ENCODE measurements at regions not wholly inside any gene's neighbourhood (a gene's known extent, or its start where the extent isn't known, plus 50 kb on each side); places are given as distances from the start of the nearest gene placed in this dataset.
A peak's percentile ranks its signal among the peaks of the same experiment; 100 is the strongest.
"Not testable (repeated sequence)": the region's sequence is repeated elsewhere in the genome, so short reads cannot be mapped to it uniquely, and the experiment has no call there.

DNA sequence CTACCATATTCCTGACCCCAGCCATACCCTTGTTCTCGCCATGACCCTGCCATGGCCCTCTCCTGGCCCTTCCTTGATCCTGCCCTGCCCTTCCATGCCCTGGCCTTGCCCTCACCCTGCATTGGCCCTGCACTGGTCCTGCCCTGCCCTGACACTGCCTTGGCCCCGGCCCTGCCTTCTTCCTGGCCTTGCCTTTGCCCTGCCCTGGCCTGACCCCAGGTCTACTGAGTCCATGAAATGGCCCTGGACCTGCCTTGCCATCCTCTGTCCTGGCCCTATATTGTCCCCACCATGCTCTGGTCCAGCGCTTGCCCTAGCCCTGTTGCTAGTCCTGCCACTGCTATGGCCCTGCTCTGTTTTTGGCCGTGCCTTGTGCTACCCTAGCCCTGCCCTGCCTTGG, 536.1 kb downstream of the FOXD4L6 start:
- not testable (repeated sequence) for H3K4me3 Mint-ChIP-seq, H3K27me3 Mint-ChIP-seq, DNase-seq, H3K4me1 Mint-ChIP-seq, ATAC-seq, H3K27ac Mint-ChIP-seq
- H3K9me3 Mint-ChIP-seq: peaks cover 9 to 12% of the 10 kb centered on the region in 2 donors

GRCh38 chr9:40591915-40592314, 536.6 kb downstream of the FOXD4L6 start:
- not testable (repeated sequence) for H3K27me3 Mint-ChIP-seq, H3K4me1 Mint-ChIP-seq, H3K27ac Mint-ChIP-seq, DNase-seq, ATAC-seq, H3K4me3 Mint-ChIP-seq
- H3K9me3 Mint-ChIP-seq: peaks cover 9 to 11% of the 10 kb centered on the region in 2 donors

GRCh38 chr9:40587475-40588195, 540.8 kb downstream of the FOXD4L6 start:
- not testable (repeated sequence) for H3K4me3 Mint-ChIP-seq, ATAC-seq, H3K9me3 Mint-ChIP-seq, H3K4me1 Mint-ChIP-seq, H3K27me3 Mint-ChIP-seq, H3K27ac Mint-ChIP-seq, DNase-seq

DNA sequence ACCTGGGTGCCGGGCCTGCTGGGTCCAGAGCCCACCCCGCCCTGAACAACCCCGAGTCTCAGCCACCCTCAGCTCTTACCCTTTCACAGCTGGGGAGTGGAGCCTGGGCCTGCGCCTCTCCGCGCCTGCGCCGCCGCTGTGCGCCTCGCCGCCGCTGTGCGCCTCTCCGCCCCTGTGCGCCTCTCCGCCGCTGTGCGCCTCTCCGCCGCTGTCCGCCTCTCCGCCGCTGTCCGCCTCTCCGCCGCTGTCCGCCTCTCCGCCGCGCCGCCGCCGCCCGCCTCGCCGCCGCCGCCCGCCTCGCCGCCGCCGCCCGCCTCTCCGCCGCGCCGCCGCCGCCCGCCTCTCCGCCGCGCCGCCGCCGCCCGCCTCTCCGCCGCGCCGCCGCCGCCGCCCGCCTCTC, 544.4 kb downstream of the FOXD4L6 start:
- H3K27me3 Mint-ChIP-seq, H3K4me1 Mint-ChIP-seq, H3K27ac Mint-ChIP-seq, ATAC-seq, DNase-seq, H3K9me3 Mint-ChIP-seq: not testable (repeated sequence)
- H3K4me3 Mint-ChIP-seq: peak overlapping the region in 1 of 2 donors; percentile 26

DNA sequence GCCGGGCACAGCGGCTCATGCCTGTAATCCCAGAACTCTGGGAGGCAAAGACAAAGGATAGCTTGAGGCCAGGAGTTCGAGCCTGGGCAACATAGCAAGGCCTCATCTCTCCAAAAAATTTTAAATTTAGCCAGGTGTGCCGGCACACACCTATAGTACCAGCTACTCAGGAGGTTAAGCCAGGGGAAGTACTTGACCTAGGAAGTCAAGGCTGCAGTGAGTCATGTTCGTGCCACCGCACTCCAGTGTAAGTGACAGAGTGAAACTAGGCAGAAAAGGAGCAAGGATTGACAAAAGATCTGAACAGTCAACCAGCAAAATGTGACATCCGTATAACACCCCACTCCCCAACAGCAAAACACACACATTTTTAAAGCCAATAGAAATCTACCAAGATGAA, 545.3 kb downstream of the FOXD4L6 start:
- H3K4me1 Mint-ChIP-seq, ATAC-seq, H3K27me3 Mint-ChIP-seq, H3K4me3 Mint-ChIP-seq, H3K9me3 Mint-ChIP-seq, H3K27ac Mint-ChIP-seq, DNase-seq: not testable (repeated sequence)

GRCh38 chr9:40578908-40579307, 549.6 kb downstream of the FOXD4L6 start:
- DNase-seq, H3K27me3 Mint-ChIP-seq: not testable (repeated sequence)

More at GRCh38 chr9:40578908-40579307, 549.6 kb downstream of the FOXD4L6 start:
- not testable (repeated sequence) for H3K4me1 Mint-ChIP-seq, ATAC-seq, H3K4me3 Mint-ChIP-seq, H3K9me3 Mint-ChIP-seq, H3K27ac Mint-ChIP-seq

Data from stimulated activated naive CD8-positive, alpha-beta T cell treated with anti-CD3 and anti-CD28 coated beads, Interleukin-15, amount 100 ng/mL, for 72 hours (primary cell).